Renal cortical epithelial cell (primary cell): ENCODE measurements at regions not wholly inside any gene's neighbourhood (a gene's known extent, or its start where the extent isn't known, plus 50 kb on each side); places are given as distances from the start of the nearest gene placed in this dataset.
"Not testable (repeated sequence)": the region's sequence is repeated elsewhere in the genome, so short reads cannot be mapped to it uniquely, and the experiment has no call there.

Source experiments
- DNase-seq: peaks from one replicate; pipeline ENCODE4 v3.0.0-alpha.2; 2011; ENCODE audit warnings: low read depth

- no peak for DNase-seq
Observed at GRCh38 chr3:5473471-5473870, 286.0 kb downstream of the EDEM1 start.

- DNase-seq: no peak
Observed at GRCh38 chr3:5476403-5476802, 288.9 kb downstream of the EDEM1 start.

- DNase-seq: peak; percentile 79
Observed at GRCh38 chr3:5479229-5479799, 291.8 kb downstream of the EDEM1 start.

- DNase-seq: no peak
Observed at GRCh38 chr3:5480190-5480589, 292.7 kb downstream of the EDEM1 start.

GRCh38 chr3:5485427-5485826 is 297.9 kb downstream of the EDEM1 start:
- DNase-seq: no peak

GRCh38 chr3:5488771-5489170 is 301.3 kb downstream of the EDEM1 start:
- DNase-seq: no peak

GRCh38 chr3:5489536-5489935 is 302.0 kb downstream of the EDEM1 start:
- peak; percentile 72 for DNase-seq

GRCh38 chr3:5494905-5495519 is 307.5 kb downstream of the EDEM1 start:
- peak; percentile 31 for DNase-seq

- no peak for DNase-seq
Observed at GRCh38 chr3:5497497-5497896, 310.0 kb downstream of the EDEM1 start.

- no peak for DNase-seq
Observed at GRCh38 chr3:5498981-5499380, 311.5 kb downstream of the EDEM1 start.

GRCh38 chr3:5499404-5499803 is 311.9 kb downstream of the EDEM1 start:
- no peak for DNase-seq

- DNase-seq: no peak
Observed at GRCh38 chr3:5503136-5503535, 315.6 kb downstream of the EDEM1 start.

- DNase-seq: no peak
Observed at GRCh38 chr3:5504135-5504534, 316.6 kb downstream of the EDEM1 start.

- DNase-seq: no peak
Observed at GRCh38 chr3:5505163-5505562, 317.7 kb downstream of the EDEM1 start.

GRCh38 chr3:5505997-5506396 is 318.5 kb downstream of the EDEM1 start:
- no peak for DNase-seq

GRCh38 chr3:5508860-5509259 is 321.4 kb downstream of the EDEM1 start:
- not testable (repeated sequence) for DNase-seq

- no peak for DNase-seq
Observed at GRCh38 chr3:5510300-5510699, 322.8 kb downstream of the EDEM1 start.

- no peak for DNase-seq
Observed at GRCh38 chr3:5517921-5518320, 330.4 kb downstream of the EDEM1 start.

GRCh38 chr3:5520237-5520636 is 332.7 kb downstream of the EDEM1 start:
- no peak for DNase-seq

GRCh38 chr3:5523125-5523524 is 335.6 kb downstream of the EDEM1 start:
- DNase-seq: no peak

- DNase-seq: no peak
Observed at GRCh38 chr3:5531039-5531438, 343.5 kb downstream of the EDEM1 start.

- no peak for DNase-seq
Observed at GRCh38 chr3:5531741-5532290, 344.3 kb downstream of the EDEM1 start.

- DNase-seq: no peak
Observed at GRCh38 chr3:5540532-5540931, 353.0 kb downstream of the EDEM1 start.

- no peak for DNase-seq
Observed at GRCh38 chr3:5542472-5542871, 355.0 kb downstream of the EDEM1 start.
